Pancreas (tissue), 10 donors: ENCODE measurements at regions not wholly inside any gene's neighbourhood (a gene's known extent, or its start where the extent isn't known, plus 50 kb on each side); places are given as distances from the start of the nearest gene placed in this dataset.

Experiments
- ATAC-seq, 4 donors: fragments of 200-7000 bp; cut with Tn5 transposase; one replicate each; pipeline versions ENCODE4 v1.8.0 to v1.9.1; 2020; ENCODE audit warnings: mild to moderate bottlenecking in 4 of 4, moderate library complexity in 4 of 4
- DNase-seq, 6 donors: peaks; one replicate each; pipeline ENCODE4 v3.0.0-alpha.2; 2020
- FAIRE-seq: peaks from 2 replicates; lab custom pipeline; 2012; peaks lifted over from hg19 to GRCh38; lab: Jason Lieb, UNC
- H3K27ac ChIP-seq, 4 donors: fragments of 200-600 bp; sonication (generic); 1 replicate in 3 of 4; 2 replicates in 1 of 4; pipeline versions ENCODE4 v1.5.0 to v1.8.0; 2020
- H3K27me3 ChIP-seq, 4 donors: fragments of 200-600 bp; one replicate each; pipeline ENCODE4 v1.8.0; 2021
- H3K36me3 ChIP-seq, 3 donors: fragments of 200-600 bp; sonication (generic) in 1 of 3; one replicate each; pipeline versions ENCODE4 v1.5.0 to v1.8.0; 2020 to 2021
- H3K4me1 ChIP-seq, 3 donors: fragments of 200-600 bp; one replicate each; pipeline ENCODE4 v1.8.0; 2021
- H3K4me3 ChIP-seq, 4 donors: fragments of 200-600 bp; sonication (generic) in 2 of 4; one replicate each; pipeline versions ENCODE4 v1.5.0 to v1.8.0; 2020 to 2021
- H3K9me3 ChIP-seq, 4 donors: fragments of 200-600 bp; one replicate each; pipeline ENCODE4 v1.8.0; 2021
- WGBS, 2 donors: extraction: QIAGEN DNeasy Blood & Tissue Kit; methylation state at CpG; one replicate each; pipeline ENCODE4 v1.1.7; 2013; 5-methylcytosine and 5-hydroxymethylcytosine counted together
- intact Hi-C, 3 donors: fragments of 100-400 bp; cut with DNase I; formaldehyde crosslinking; loops; one replicate each; pipeline versions ENCODE4 v1.11.1 to v1.14.2; 2022
- TF ChIP-seq, protein P1 (sequence below), 4 donors: fragments of 200-600 bp; sonication (generic) in 3 of 4; IDR thresholded peaks; one replicate each; pipeline versions ENCODE4 v1.5.0 to v1.8.0; 2021; ENCODE audit warnings: antibody characterized with exemption in 4 of 4
- donor health status: healthy with polysubstance abuse.
- donor health status: DM: no; HTN: no; CAD: no; lungs with moderate emphysema.
- donor health status: DM: no; HTN: no; CAD: no.
- donor health status: control.
- donor health status: control.
- donor health status: Bipolar disorder and iron deficiency.
- donor health status: DM: yes; HTN: yes; CAD: no.
- donor health status: DM: no; HTN: no; CAD: no.
- donor health status: DM: no; HTN: no; CAD: no.
- donor health status: DM: yes; HTN: yes; CAD: no.

DNA sequence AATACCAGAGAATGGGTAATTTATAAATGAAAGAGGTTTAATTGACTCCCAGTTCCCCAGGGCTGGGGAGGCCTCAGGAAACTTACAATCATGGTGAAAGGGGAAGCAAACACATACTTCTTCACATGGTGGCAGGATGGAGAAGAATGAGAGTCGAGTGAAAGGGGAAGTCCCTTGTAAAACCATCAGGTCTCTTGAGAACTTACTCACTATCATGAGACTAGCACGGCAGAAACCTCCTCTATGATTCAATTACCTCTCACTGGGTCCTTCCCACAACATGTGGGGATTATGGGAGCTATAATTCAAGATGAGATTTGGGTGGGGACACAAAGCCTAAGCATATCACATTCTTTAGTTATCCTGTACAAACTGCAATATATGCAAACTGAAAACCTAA is 609.4 kb downstream of the MTRR start:
- WGBS, 2 donors = 47 to 50% methylated on average over 2 of the region's 2 CpGs
- Histone ChIP-seq H3K27ac (no peak overlapping the region), H3K36me3 (no peaks in the 10 kb centered on the region), H3K4me3 (no peak overlapping the region), H3K9me3 (no peaks in the 10 kb centered on the region), H3K27me3 (no peaks in the 10 kb centered on the region), H3K4me1 (no peaks in the 10 kb centered on the region)
- no peak for DNase-seq
- intact Hi-C loops = no loop called here
- ATAC-seq = no peak
- TF ChIP-seq, protein P1, sequence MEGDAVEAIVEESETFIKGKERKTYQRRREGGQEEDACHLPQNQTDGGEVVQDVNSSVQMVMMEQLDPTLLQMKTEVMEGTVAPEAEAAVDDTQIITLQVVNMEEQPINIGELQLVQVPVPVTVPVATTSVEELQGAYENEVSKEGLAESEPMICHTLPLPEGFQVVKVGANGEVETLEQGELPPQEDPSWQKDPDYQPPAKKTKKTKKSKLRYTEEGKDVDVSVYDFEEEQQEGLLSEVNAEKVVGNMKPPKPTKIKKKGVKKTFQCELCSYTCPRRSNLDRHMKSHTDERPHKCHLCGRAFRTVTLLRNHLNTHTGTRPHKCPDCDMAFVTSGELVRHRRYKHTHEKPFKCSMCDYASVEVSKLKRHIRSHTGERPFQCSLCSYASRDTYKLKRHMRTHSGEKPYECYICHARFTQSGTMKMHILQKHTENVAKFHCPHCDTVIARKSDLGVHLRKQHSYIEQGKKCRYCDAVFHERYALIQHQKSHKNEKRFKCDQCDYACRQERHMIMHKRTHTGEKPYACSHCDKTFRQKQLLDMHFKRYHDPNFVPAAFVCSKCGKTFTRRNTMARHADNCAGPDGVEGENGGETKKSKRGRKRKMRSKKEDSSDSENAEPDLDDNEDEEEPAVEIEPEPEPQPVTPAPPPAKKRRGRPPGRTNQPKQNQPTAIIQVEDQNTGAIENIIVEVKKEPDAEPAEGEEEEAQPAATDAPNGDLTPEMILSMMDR (IDR thresholded peaks at IDR 0.05) = no peak
- FAIRE-seq = no peak

GRCh38 chr5:8481007-8481406 is 612.1 kb downstream of the MTRR start:
- FAIRE-seq (no peak), DNase-seq (no peak), ATAC-seq (no peak)
- Histone ChIP-seq H3K27ac (no peak overlapping the region), H3K9me3 (no peaks in the 10 kb centered on the region), H3K27me3 (no peaks in the 10 kb centered on the region), H3K4me3 (no peak overlapping the region), H3K36me3 (no peaks in the 10 kb centered on the region), H3K4me1 (no peaks in the 10 kb centered on the region)
- intact Hi-C loops = no loop called here
- WGBS, 2 donors = 87 to 98% methylated on average over 2 of the region's 2 CpGs
- TF ChIP-seq, protein P1 (IDR thresholded peaks at IDR 0.05) = no peak

DNA sequence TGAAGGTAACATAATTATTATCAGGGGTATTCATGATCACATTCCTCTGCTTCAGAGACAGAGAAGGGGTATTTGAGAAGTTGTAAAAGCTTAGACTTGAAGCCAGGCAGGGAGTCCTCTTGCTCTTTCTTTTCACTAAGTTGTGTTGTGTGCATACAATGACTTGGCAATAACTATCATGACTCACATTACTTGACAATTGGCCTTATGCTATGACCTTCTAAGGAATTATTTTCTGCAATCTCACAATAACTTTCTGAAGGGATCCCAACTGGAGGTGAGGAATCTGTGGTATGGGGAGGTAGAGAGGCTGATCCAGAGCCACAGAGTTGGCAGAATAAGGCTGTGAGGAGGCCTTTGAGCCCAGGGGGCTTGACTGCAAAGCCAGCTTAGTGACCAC is 622.3 kb downstream of the MTRR start:
- H3K27me3 ChIP-seq = no peaks in the 10 kb centered on the region
- no peak for ATAC-seq
- FAIRE-seq = no peak
- no peak overlapping the region for H3K4me3 ChIP-seq
- no peak for DNase-seq
- H3K36me3 ChIP-seq = no peaks in the 10 kb centered on the region
- intact Hi-C loops = no loop called here
- no peaks in the 10 kb centered on the region for H3K9me3 ChIP-seq
- no peaks in the 10 kb centered on the region for H3K4me1 ChIP-seq
- no peak overlapping the region for H3K27ac ChIP-seq
- TF ChIP-seq, protein P1 (IDR thresholded peaks at IDR 0.05) = no peak

GRCh38 chr5:8493176-8493575 is 624.2 kb downstream of the MTRR start:
- no peak for ATAC-seq

GRCh38 chr5:8500426-8500825 is 631.5 kb downstream of the MTRR start:
- FAIRE-seq (no peak), DNase-seq (no peak), ATAC-seq (no peak)
- Histone ChIP-seq H3K9me3 (no peaks in the 10 kb centered on the region), H3K27me3 (no peaks in the 10 kb centered on the region), H3K4me3 (no peak overlapping the region), H3K4me1 (no peaks in the 10 kb centered on the region), H3K36me3 (no peaks in the 10 kb centered on the region), H3K27ac (no peak overlapping the region)
- intact Hi-C loops = no loop called here
- TF ChIP-seq, protein P1 (IDR thresholded peaks at IDR 0.05) = no peak
- 56 to 72% methylated on average over 3 of the region's 3 CpGs for whole genome bisulfite sequencing, 2 donors

More at GRCh38 chr5:8493176-8493575, 624.2 kb downstream of the MTRR start:
- intact Hi-C loops = no loop called here
- DNase-seq (no peak), FAIRE-seq (no peak)
- no peak overlapping the region for H3K4me3 ChIP-seq
- no peaks in the 10 kb centered on the region for H3K36me3 ChIP-seq
- no peaks in the 10 kb centered on the region for H3K9me3 ChIP-seq
- TF ChIP-seq, protein P1 (IDR thresholded peaks at IDR 0.05) = no peak
- H3K27me3 ChIP-seq = no peaks in the 10 kb centered on the region
- H3K4me1 ChIP-seq = no peaks in the 10 kb centered on the region
- H3K27ac ChIP-seq = no peak overlapping the region
